ENCODE measurements at regions not wholly inside any gene's neighbourhood (a gene's known extent, or its start where the extent isn't known, plus 50 kb on each side); places are given as distances from the start of the nearest gene placed in this dataset.
A peak's percentile ranks its signal among the peaks of the same experiment; 100 is the strongest.
"Not testable (repeated sequence)": the region's sequence is repeated elsewhere in the genome, so short reads cannot be mapped to it uniquely, and the experiment has no call there.

- DNase-seq: no peak
Observed at GRCh38 chr4:57993944-57994343, 883.8 kb upstream of the IGFBP7 start.

GRCh38 chr4:57989430-57989829 lies 879.2 kb upstream of the IGFBP7 start:
- DNase-seq: no peak

GRCh38 chr4:57985161-57985560 lies 875.0 kb upstream of the IGFBP7 start:
- DNase-seq: no peak

- DNase-seq: no peak
Observed at GRCh38 chr4:57981123-57981522, 870.9 kb upstream of the IGFBP7 start.

- no peak for DNase-seq
Observed at GRCh38 chr4:57974821-57975220, 864.6 kb upstream of the IGFBP7 start.

- no peak for DNase-seq
Observed at GRCh38 chr4:57973819-57974218, 863.6 kb upstream of the IGFBP7 start.

- no peak for DNase-seq
Observed at GRCh38 chr4:57971261-57971660, 861.1 kb upstream of the IGFBP7 start.

GRCh38 chr4:57966987-57967760 lies 857.0 kb upstream of the IGFBP7 start:
- no peak for DNase-seq

GRCh38 chr4:57965431-57965830 lies 855.2 kb upstream of the IGFBP7 start:
- DNase-seq: not testable (repeated sequence)

- no peak for DNase-seq
Observed at GRCh38 chr4:57945298-57945697, 835.1 kb upstream of the IGFBP7 start.

GRCh38 chr4:57943682-57944081 lies 833.5 kb upstream of the IGFBP7 start:
- DNase-seq: no peak

- DNase-seq: not testable (repeated sequence)
Observed at GRCh38 chr4:57937326-57937725, 827.1 kb upstream of the IGFBP7 start.

- DNase-seq: peak; percentile 58
Observed at GRCh38 chr4:57926311-57926710, 816.1 kb upstream of the IGFBP7 start.

GRCh38 chr4:57924951-57925350 lies 814.8 kb upstream of the IGFBP7 start:
- DNase-seq: no peak

- no peak for DNase-seq
Observed at GRCh38 chr4:57916479-57916878, 806.3 kb upstream of the IGFBP7 start.

GRCh38 chr4:57911203-57911602 lies 801.0 kb upstream of the IGFBP7 start:
- DNase-seq: no peak

GRCh38 chr4:57910151-57910550 lies 800.0 kb upstream of the IGFBP7 start:
- DNase-seq: no peak

- DNase-seq: peak; percentile 54
Observed at GRCh38 chr4:57905965-57906364, 795.8 kb upstream of the IGFBP7 start.

- no peak for DNase-seq
Observed at GRCh38 chr4:57877047-57877458, 766.9 kb upstream of the IGFBP7 start.

- no peak for DNase-seq
Observed at GRCh38 chr4:57875829-57876392, 765.7 kb upstream of the IGFBP7 start.

GRCh38 chr4:57866468-57867171 lies 756.4 kb upstream of the IGFBP7 start:
- no peak for DNase-seq

GRCh38 chr4:57865264-57865663 lies 755.1 kb upstream of the IGFBP7 start:
- DNase-seq: no peak

GRCh38 chr4:57854748-57855147 lies 744.6 kb upstream of the IGFBP7 start:
- no peak for DNase-seq

- no peak for DNase-seq
Observed at GRCh38 chr4:57850141-57850540, 740.0 kb upstream of the IGFBP7 start.
